SK-N-SH (cell line): ENCODE measurements at regions not wholly inside any gene's neighbourhood (a gene's known extent, or its start where the extent isn't known, plus 50 kb on each side); places are given as distances from the start of the nearest gene placed in this dataset.
A peak's percentile ranks its signal among the peaks of the same experiment; 100 is the strongest.

Experiments used
- CTCF ChIA-PET: fragments of 300-600, 350-600 bp; formaldehyde crosslinking; extraction: SDS; loops from one replicate; lab custom pipeline; 2021; lab: Yijun Ruan, JAX
- POLR2A ChIA-PET: fragments of 350-600 bp; sonication (Branson Sonifier 250); formaldehyde crosslinking; extraction: SDS; loops from one replicate; lab custom pipeline; 2020; ENCODE audit warnings: antibody characterized with exemption, inconsistent platforms; lab: Yijun Ruan, JAX
- DNase-seq: peaks from one replicate; pipeline ENCODE4 v3.0.0; 2012
- H2AFZ ChIP-seq: fragments of 200-600 bp; sonication (generic); 2 replicates; pipeline ENCODE4 v1.8.1; 2016; ENCODE audit warnings: antibody characterized with exemption, mild to moderate bottlenecking, low read depth
- H3F3A ChIP-seq: fragments of 200-600 bp; sonication (generic); replicated peaks from 2 replicates; pipeline ENCODE3; 2016; ENCODE audit warnings: antibody characterized with exemption, mild to moderate bottlenecking; ENCODE audit not compliant: insufficient read depth
- H3K27ac ChIP-seq, 2 experiments: fragments of 200-500 bp in 1 of 2; fragments of 200-600 bp in 1 of 2; sonication (Bioruptor generic) in 1 of 2; sonication (generic), shearing (Covaris generic) in 1 of 2; 2 replicates each; pipeline versions ENCODE4 v1.5.1 to v1.6.1; 2014 to 2016; ENCODE audit warnings: low read depth in 2 of 2, inconsistent platforms in 1 of 2, low read length in 1 of 2, mild to moderate bottlenecking in 1 of 2, mixed read lengths in 1 of 2
- H3K27me3 ChIP-seq: fragments of 200-600 bp; sonication (generic), shearing (Covaris generic); 2 replicates; pipeline ENCODE4 v1.6.1; 2016; ENCODE audit warnings: mixed run types; ENCODE audit not compliant: insufficient read depth
- H3K36me3 ChIP-seq, 2 experiments: fragments of 200-500 bp in 1 of 2; fragments of 200-600 bp in 1 of 2; sonication (Bioruptor generic) in 1 of 2; sonication (generic) in 1 of 2; replicated peaks in 1 of 2; 2 replicates each; pipeline versions ENCODE3 to v1.5.1; 2014 to 2016; ENCODE audit warnings: low read length in 1 of 2, mild to moderate bottlenecking in 1 of 2; ENCODE audit not compliant: insufficient read depth in 2 of 2, control insufficient read depth in 1 of 2
- H3K4me1 ChIP-seq, 2 experiments: fragments of 200-500 bp in 1 of 2; fragments of 200-600 bp in 1 of 2; sonication (Bioruptor generic) in 1 of 2; sonication (generic), shearing (Covaris generic) in 1 of 2; 2 replicates each; pipeline versions ENCODE4 v1.5.1 to v1.6.1; 2014 to 2016; ENCODE audit warnings: low read depth in 1 of 2, low read length in 1 of 2, mixed run types in 1 of 2; ENCODE audit not compliant: insufficient read depth in 2 of 2, control insufficient read depth in 1 of 2
- H3K4me2 ChIP-seq: fragments of 200-600 bp; sonication (generic), shearing (Covaris generic); 2 replicates; pipeline ENCODE4 v1.6.1; 2017; ENCODE audit warnings: mixed run types
- H3K4me3 ChIP-seq, 2 experiments: fragments of 200-500 bp in 1 of 2; fragments of 200-600 bp in 1 of 2; sonication (Bioruptor generic) in 1 of 2; sonication (generic), shearing (Covaris generic) in 1 of 2; 2 replicates each; pipeline versions ENCODE4 v1.5.1 to v1.8.1; 2014 to 2016; ENCODE audit warnings: low read depth in 2 of 2, inconsistent platforms in 1 of 2, low read length in 1 of 2, mild to moderate bottlenecking in 1 of 2, mixed read lengths in 1 of 2, moderate library complexity in 1 of 2
- H3K79me2 ChIP-seq: fragments of 200-600 bp; sonication (generic); 2 replicates; pipeline ENCODE4 v1.8.1; 2017; ENCODE audit warnings: mild to moderate bottlenecking; ENCODE audit not compliant: insufficient read depth
- H3K9ac ChIP-seq: fragments of 200-600 bp; sonication (generic); 2 replicates; pipeline ENCODE4 v1.6.1; 2017; ENCODE audit warnings: mixed run types
- H3K9me2 ChIP-seq: fragments of 200-600 bp; sonication (generic); 2 replicates; pipeline ENCODE4 v1.6.1; 2017; ENCODE audit warnings: mixed run types
- H3K9me3 ChIP-seq: fragments of 200-600 bp; sonication (generic); 2 replicates; pipeline ENCODE4 v1.6.1; 2017; ENCODE audit warnings: mixed run types, mild to moderate bottlenecking, moderate library complexity
- H4K20me1 ChIP-seq: fragments of 200-600 bp; sonication (generic); 2 replicates; pipeline ENCODE4 v1.6.1; 2017; ENCODE audit warnings: mild to moderate bottlenecking, mixed run types; ENCODE audit not compliant: insufficient read depth
- ELF1 ChIP-seq: IDR thresholded peaks from 2 replicates; pipeline ENCODE4 v1.4.0; 2012
- FOSL2 ChIP-seq: IDR thresholded peaks from 2 replicates; pipeline ENCODE4 v1.4.0; 2012; ENCODE audit warnings: low read depth, mild to moderate bottlenecking, moderate library complexity, borderline replicate concordance
- FOXJ3 ChIP-seq: sonication (generic); formaldehyde crosslinking; IDR thresholded peaks from 2 replicates; pipeline ENCODE4 v1.5.1; 2020; ENCODE audit warnings: mild to moderate bottlenecking, missing genetic modification reagents
- FOXM1 ChIP-seq: IDR thresholded peaks from 2 replicates; pipeline ENCODE4 v1.4.0; 2012; ENCODE audit warnings: low read depth, mild to moderate bottlenecking
- JUND ChIP-seq: IDR thresholded peaks from 2 replicates; pipeline ENCODE4 v1.4.0; 2012
- NFIC ChIP-seq: IDR thresholded peaks from 2 replicates; pipeline ENCODE4 v1.4.0; 2012; ENCODE audit warnings: borderline replicate concordance
- NRF1 ChIP-seq: IDR thresholded peaks from 2 replicates; pipeline ENCODE4 v1.6.1; 2012; ENCODE audit warnings: low read depth, mild to moderate bottlenecking, low read length
- POLR2AphosphoS5 ChIP-seq: IDR thresholded peaks from 2 replicates; pipeline ENCODE4 v1.6.1; 2012; ENCODE audit warnings: low read depth, low read length
- RCOR1 ChIP-seq: fragments of 150-350 bp; IDR thresholded peaks from 2 replicates; pipeline ENCODE4 v1.6.1; 2017; ENCODE audit warnings: antibody characterized with exemption, low read length
- RFX5 ChIP-seq: IDR thresholded peaks from 2 replicates; pipeline ENCODE4 v1.6.1; 2012; ENCODE audit warnings: mild to moderate bottlenecking, improper control_type of control experiment, low read length
- SIN3A ChIP-seq: IDR thresholded peaks from 2 replicates; pipeline ENCODE4 v1.6.1; 2012; ENCODE audit warnings: low read depth, mild to moderate bottlenecking, low read length, moderate library complexity, borderline replicate concordance
- TAF1 ChIP-seq: IDR thresholded peaks from 2 replicates; pipeline ENCODE4 v1.6.1; 2012; ENCODE audit warnings: low read depth, mild to moderate bottlenecking, low read length, moderate library complexity, borderline replicate concordance
- TCF12 ChIP-seq: IDR thresholded peaks from 2 replicates; pipeline ENCODE4 v1.4.0; 2012
- YY1 ChIP-seq: IDR thresholded peaks from 2 replicates; pipeline ENCODE4 v1.4.0; 2012; ENCODE audit warnings: low read depth, mild to moderate bottlenecking
- WGBS: methylation state at CpG from one replicate; pipeline ENCODE4 v1.1.6; 2017; ENCODE audit warnings: low lambda C conversion rate; 5-methylcytosine and 5-hydroxymethylcytosine counted together
- TF ChIP-seq, protein P1 (sequence below): IDR thresholded peaks from 2 replicates; pipeline ENCODE4 v1.4.0; 2012; ENCODE audit warnings: low read depth
- TF ChIP-seq, protein P2 (sequence below): IDR thresholded peaks from 2 replicates; pipeline ENCODE4; 2012
- TF ChIP-seq, protein P3 (sequence below): fragments of 150-350 bp; IDR thresholded peaks from 2 replicates; pipeline ENCODE4 v1.6.1; 2016; ENCODE audit warnings: mild to moderate bottlenecking, low read depth, low read length
- TF ChIP-seq, protein P4 (sequence below): fragments of 200-600 bp; sonication (generic); IDR thresholded peaks from 2 replicates; pipeline ENCODE4 v1.6.1; 2017; ENCODE audit warnings: antibody characterized with exemption, mild to moderate bottlenecking, moderate library complexity

DNA sequence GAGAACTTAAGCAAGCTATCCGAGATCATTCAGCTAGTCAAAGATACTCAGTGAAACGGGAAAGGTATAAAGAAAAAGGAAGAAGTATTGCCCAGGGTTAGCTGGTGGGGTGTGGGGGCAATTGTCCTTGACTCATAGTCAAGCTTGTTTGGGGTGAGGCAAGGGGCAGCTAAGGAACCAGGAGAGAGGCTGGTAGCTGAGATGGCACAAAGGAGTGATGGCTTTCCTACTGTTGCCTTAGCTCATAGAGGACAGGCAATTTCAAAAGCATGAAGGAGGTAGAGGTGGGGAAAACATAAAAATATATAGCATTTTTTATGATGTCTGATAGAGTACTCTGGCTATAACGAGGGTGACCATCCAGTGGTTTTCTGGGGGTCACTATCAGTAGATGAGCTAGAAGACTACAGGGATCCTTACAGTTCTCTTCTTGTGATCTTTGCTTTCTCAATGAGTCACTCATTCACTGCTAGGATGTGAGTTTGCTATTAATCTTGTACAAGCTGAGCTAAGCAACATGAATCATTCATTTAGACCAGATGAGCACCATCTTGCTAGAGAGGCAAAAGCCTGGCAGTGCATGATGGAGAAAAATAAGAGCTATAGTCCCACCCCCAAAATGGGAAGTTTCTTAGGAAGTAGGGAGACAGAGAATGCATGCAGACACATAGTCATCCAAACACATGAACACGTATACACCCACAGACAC lies 207.1 kb upstream of the PFN2 start:
- no peaks in the 10 kb centered on the region for H3K36me3 ChIP-seq
- no peak overlapping the region for H2AFZ ChIP-seq
- WGBS = 81% methylated on average over 4 of the region's 4 CpGs
- H4K20me1 ChIP-seq = no peaks in the 10 kb centered on the region
- H3F3A ChIP-seq = peaks cover 15% of the 10 kb centered on the region
- peak overlapping the region in 1 of 2 experiments; percentile 37; a peak in 1 of 4 replicates for H3K27ac ChIP-seq
- H3K9me2 ChIP-seq = no peaks in the 10 kb centered on the region
- H3K4me2 ChIP-seq = no peak overlapping the region
- H3K9ac ChIP-seq = no peak overlapping the region
- no peaks in the 10 kb centered on the region for H3K79me2 ChIP-seq
- peaks cover 0 to 8% of the 10 kb centered on the region in 2 experiments; a peak in 2 of 4 replicates for H3K4me1 ChIP-seq
- no peaks in the 10 kb centered on the region for H3K27me3 ChIP-seq
- TF ChIP-seq ELF1 (no peak), YY1 (peak; percentile 67; the same call in 1 of the 2 replicates), JUND (0 out of 2 replicates have a peak, but pooled peaks have one; percentile 43), FOSL2 (peak; percentile 84; the same call in 1 of the 2 replicates), TCF12 (peak; percentile 67)
- TF ChIP-seq, protein P1, sequence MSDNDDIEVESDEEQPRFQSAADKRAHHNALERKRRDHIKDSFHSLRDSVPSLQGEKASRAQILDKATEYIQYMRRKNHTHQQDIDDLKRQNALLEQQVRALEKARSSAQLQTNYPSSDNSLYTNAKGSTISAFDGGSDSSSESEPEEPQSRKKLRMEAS = no peak
- TF ChIP-seq, protein P2, sequence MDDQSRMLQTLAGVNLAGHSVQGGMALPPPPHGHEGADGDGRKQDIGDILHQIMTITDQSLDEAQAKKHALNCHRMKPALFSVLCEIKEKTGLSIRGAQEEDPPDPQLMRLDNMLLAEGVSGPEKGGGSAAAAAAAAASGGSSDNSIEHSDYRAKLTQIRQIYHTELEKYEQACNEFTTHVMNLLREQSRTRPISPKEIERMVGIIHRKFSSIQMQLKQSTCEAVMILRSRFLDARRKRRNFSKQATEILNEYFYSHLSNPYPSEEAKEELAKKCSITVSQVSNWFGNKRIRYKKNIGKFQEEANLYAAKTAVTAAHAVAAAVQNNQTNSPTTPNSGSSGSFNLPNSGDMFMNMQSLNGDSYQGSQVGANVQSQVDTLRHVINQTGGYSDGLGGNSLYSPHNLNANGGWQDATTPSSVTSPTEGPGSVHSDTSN = peak; percentile 81
- POLR2A ChIA-PET = interaction anchor here (1.4 kb wide), 1 partner anchor 206 kb away, joined by 4 read pairs; no protein-coding TSS in a partner anchor
- no peak for DNase-seq
- H3K9me3 ChIP-seq = no peaks in the 10 kb centered on the region
- CTCF ChIA-PET = interaction anchor here (0.9 to 2.0 kb wide), 4 partner anchors 43 to 370 kb away, joined by 3 to 6 read pairs (median 4); no protein-coding TSS in a partner anchor
- H3K4me3 ChIP-seq = no peak overlapping the region

DNA sequence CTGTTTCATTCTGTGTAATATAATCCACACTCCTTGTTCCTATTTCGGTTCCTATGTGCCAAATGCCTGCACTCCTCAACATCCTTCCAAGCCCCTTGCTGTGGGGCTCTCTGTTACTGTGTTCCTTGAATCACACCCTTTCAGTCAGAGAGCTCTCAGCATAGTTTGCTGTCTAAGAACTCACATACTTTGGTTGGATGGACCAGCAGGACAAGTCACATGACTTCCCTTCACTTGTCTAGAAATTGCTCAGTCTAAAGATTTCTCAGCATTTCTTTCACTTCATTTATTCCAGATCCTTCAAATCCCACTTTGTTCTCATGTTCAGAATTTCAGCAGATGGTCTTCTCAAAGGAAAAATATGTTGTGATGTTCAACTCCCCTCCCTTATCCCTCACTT lies 203.5 kb upstream of the PFN2 start:
- POLR2A ChIA-PET = interaction anchor here (1.2 kb wide), 1 partner anchor 10 kb away, joined by 3 read pairs; no protein-coding TSS in a partner anchor
- WGBS = 94% methylated on average over 1 of the region's 1 CpG
- Histone ChIP-seq H3K9me2 (no peaks in the 10 kb centered on the region), H3K27me3 (no peaks in the 10 kb centered on the region), H3K4me2 (no peak overlapping the region), H3K4me1 (peaks cover 0 to 5% of the 10 kb centered on the region in 2 experiments; a peak in 2 of 4 replicates), H3K9ac (no peak overlapping the region), H3F3A (peaks cover 5% of the 10 kb centered on the region), H3K79me2 (no peaks in the 10 kb centered on the region), H3K4me3 (no peak overlapping the region), H4K20me1 (no peaks in the 10 kb centered on the region), H3K9me3 (no peaks in the 10 kb centered on the region), H3K27ac (no peak overlapping the region), H2AFZ (no peak overlapping the region), H3K36me3 (no peaks in the 10 kb centered on the region)
- no peak for TF ChIP-seq FOXJ3
- no peak for TF ChIP-seq SIN3A
- no peak for TF ChIP-seq YY1
- TF ChIP-seq POLR2AphosphoS5 = no peak
- no peak for TF ChIP-seq TAF1
- TF ChIP-seq, protein P3, sequence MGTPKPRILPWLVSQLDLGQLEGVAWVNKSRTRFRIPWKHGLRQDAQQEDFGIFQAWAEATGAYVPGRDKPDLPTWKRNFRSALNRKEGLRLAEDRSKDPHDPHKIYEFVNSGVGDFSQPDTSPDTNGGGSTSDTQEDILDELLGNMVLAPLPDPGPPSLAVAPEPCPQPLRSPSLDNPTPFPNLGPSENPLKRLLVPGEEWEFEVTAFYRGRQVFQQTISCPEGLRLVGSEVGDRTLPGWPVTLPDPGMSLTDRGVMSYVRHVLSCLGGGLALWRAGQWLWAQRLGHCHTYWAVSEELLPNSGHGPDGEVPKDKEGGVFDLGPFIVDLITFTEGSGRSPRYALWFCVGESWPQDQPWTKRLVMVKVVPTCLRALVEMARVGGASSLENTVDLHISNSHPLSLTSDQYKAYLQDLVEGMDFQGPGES = no peak
- TF ChIP-seq, protein P4, sequence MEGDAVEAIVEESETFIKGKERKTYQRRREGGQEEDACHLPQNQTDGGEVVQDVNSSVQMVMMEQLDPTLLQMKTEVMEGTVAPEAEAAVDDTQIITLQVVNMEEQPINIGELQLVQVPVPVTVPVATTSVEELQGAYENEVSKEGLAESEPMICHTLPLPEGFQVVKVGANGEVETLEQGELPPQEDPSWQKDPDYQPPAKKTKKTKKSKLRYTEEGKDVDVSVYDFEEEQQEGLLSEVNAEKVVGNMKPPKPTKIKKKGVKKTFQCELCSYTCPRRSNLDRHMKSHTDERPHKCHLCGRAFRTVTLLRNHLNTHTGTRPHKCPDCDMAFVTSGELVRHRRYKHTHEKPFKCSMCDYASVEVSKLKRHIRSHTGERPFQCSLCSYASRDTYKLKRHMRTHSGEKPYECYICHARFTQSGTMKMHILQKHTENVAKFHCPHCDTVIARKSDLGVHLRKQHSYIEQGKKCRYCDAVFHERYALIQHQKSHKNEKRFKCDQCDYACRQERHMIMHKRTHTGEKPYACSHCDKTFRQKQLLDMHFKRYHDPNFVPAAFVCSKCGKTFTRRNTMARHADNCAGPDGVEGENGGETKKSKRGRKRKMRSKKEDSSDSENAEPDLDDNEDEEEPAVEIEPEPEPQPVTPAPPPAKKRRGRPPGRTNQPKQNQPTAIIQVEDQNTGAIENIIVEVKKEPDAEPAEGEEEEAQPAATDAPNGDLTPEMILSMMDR = no peak
- TF ChIP-seq NRF1 = no peak
- TF ChIP-seq RFX5 = no peak
- no peak for TF ChIP-seq RCOR1
- TF ChIP-seq NFIC = no peak
- TF ChIP-seq FOXM1 = no peak
- no peak for TF ChIP-seq ELF1
- CTCF ChIA-PET = interaction anchor here (1.1 to 2.5 kb wide), 3 partner anchors 9 to 295 kb away, joined by 4 to 15 read pairs (median 4); no protein-coding TSS in a partner anchor
- no peak for DNase-seq
